Effector memory CD8-positive, alpha-beta T cell (primary cell): ENCODE measurements at regions not wholly inside any gene's neighbourhood (a gene's known extent, or its start where the extent isn't known, plus 50 kb on each side); places are given as distances from the start of the nearest gene placed in this dataset.

Source experiments
- ATAC-seq: fragments of 150-1000 bp; cut with Tn5 transposase; replicated peaks from 2 replicates; pipeline ENCODE4 v1.10.0; 2021; ENCODE audit warnings: mild to moderate bottlenecking, moderate library complexity
- DNase-seq, 3 experiments: peaks; one replicate each; pipeline ENCODE4 v3.0.0; 2021
- H3K27ac Mint-ChIP-seq, 2 donors: one replicate each; pipeline ENCODE4 v1.8.0; 2022; ENCODE audit warnings: mild to moderate bottlenecking in 2 of 2, mixed read lengths in 2 of 2, moderate library complexity in 2 of 2
- H3K27me3 Mint-ChIP-seq, 2 donors: one replicate each; pipeline ENCODE4 v1.8.0; 2022; ENCODE audit warnings: mixed read lengths in 2 of 2
- H3K36me3 Mint-ChIP-seq: one replicate; pipeline ENCODE4 v1.8.0; 2022; ENCODE audit warnings: mild to moderate bottlenecking, moderate library complexity, mixed read lengths; ENCODE audit not compliant: insufficient read depth
- H3K4me1 Mint-ChIP-seq, 2 donors: one replicate each; pipeline ENCODE4 v1.8.0; 2022; ENCODE audit warnings: low read depth in 2 of 2, mixed read lengths in 2 of 2
- H3K4me3 Mint-ChIP-seq, 2 donors: one replicate each; pipeline ENCODE4 v1.8.0; 2022; ENCODE audit warnings: mild to moderate bottlenecking in 2 of 2, mixed read lengths in 2 of 2, moderate library complexity in 2 of 2
- H3K9me3 Mint-ChIP-seq, 2 donors: one replicate each; pipeline ENCODE4 v1.8.0; 2022; ENCODE audit warnings: mixed read lengths in 2 of 2

- no peaks in the 10 kb centered on the region for H3K36me3 Mint-ChIP-seq
- DNase-seq (no peak), ATAC-seq (no peak)
- H3K27me3 Mint-ChIP-seq, result peaks cover 29 to 39% of the 10 kb centered on the region in 2 donors
- peaks cover 0 to 1% of the 10 kb centered on the region in 2 donors for H3K9me3 Mint-ChIP-seq
- no peaks in the 10 kb centered on the region for H3K4me1 Mint-ChIP-seq
- no peak overlapping the region for H3K27ac Mint-ChIP-seq
- H3K4me3 Mint-ChIP-seq, result no peak overlapping the region
Measured at GRCh38 chr12:67112586-67112985, 156.6 kb upstream of the CAND1 start.

- H3K27me3 Mint-ChIP-seq, result peaks cover 33 to 37% of the 10 kb centered on the region in 2 donors
- H3K4me1 Mint-ChIP-seq, result no peaks in the 10 kb centered on the region
- H3K9me3 Mint-ChIP-seq, result no peaks in the 10 kb centered on the region
- no peaks in the 10 kb centered on the region for H3K36me3 Mint-ChIP-seq
- DNase-seq (no peak), ATAC-seq (no peak)
- H3K27ac Mint-ChIP-seq, result no peak overlapping the region
- no peak overlapping the region for H3K4me3 Mint-ChIP-seq
Measured at GRCh38 chr12:67116134-67116533, 153.0 kb upstream of the CAND1 start.

GRCh38 chr12:67122584-67122983 is 146.6 kb upstream of the CAND1 start:
- ATAC-seq, result no peak
- H3K4me1 Mint-ChIP-seq, result no peaks in the 10 kb centered on the region
- H3K27me3 Mint-ChIP-seq, result peaks cover 36 to 39% of the 10 kb centered on the region in 2 donors
- H3K4me3 Mint-ChIP-seq, result no peak overlapping the region
- no peak overlapping the region for H3K27ac Mint-ChIP-seq
- H3K36me3 Mint-ChIP-seq, result no peaks in the 10 kb centered on the region
- H3K9me3 Mint-ChIP-seq, result no peaks in the 10 kb centered on the region
- DNase-seq, result no peak

GRCh38 chr12:67137256-67137655 is 131.9 kb upstream of the CAND1 start:
- H3K9me3 Mint-ChIP-seq, result no peaks in the 10 kb centered on the region
- H3K4me1 Mint-ChIP-seq, result no peaks in the 10 kb centered on the region
- DNase-seq, result no peak
- peaks cover 19 to 33% of the 10 kb centered on the region in 2 donors for H3K27me3 Mint-ChIP-seq
- no peak overlapping the region for H3K27ac Mint-ChIP-seq
- ATAC-seq, result no peak
- no peaks in the 10 kb centered on the region for H3K36me3 Mint-ChIP-seq
- H3K4me3 Mint-ChIP-seq, result no peak overlapping the region

DNA sequence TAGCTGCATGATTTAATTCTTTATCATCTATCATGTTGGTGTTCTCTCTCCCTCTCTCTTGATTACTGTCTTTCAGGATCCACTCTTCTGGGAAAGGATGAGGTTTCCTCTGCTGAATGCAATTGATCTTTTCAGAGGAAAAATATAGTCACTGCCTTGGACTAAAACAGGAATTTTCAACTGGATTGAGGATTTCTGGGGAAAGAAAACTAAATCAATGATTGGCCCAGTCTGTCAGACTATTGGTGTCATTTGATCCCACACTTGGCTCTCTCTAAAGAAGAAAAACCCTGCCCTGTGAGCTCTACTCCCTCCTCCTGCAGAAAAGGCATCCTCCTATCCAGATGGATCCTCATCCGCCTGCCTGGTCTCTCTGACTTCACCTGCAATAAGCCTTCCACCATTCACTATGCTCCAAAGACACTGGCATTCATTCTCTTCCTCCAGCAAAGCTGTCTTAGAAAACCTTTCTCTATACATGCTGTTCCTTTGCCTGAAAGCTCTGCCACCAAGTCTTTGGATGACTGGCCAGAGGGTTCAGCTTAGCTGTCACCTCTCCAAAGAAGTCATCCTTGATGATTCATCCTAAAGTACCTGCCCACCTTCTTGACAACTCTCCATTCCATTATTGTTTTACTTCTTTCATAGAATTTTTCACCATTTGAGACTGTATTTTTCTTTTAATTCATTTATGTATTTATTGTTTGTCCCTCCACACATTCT is 127.7 kb upstream of the CAND1 start:
- Mint-ChIP-seq H3K4me3 (no peak overlapping the region), H3K27me3 (peaks cover 17 to 19% of the 10 kb centered on the region in 2 donors), H3K36me3 (no peaks in the 10 kb centered on the region), H3K4me1 (no peaks in the 10 kb centered on the region), H3K27ac (no peak overlapping the region), H3K9me3 (no peaks in the 10 kb centered on the region)
- no peak for DNase-seq
- no peak for ATAC-seq

DNA sequence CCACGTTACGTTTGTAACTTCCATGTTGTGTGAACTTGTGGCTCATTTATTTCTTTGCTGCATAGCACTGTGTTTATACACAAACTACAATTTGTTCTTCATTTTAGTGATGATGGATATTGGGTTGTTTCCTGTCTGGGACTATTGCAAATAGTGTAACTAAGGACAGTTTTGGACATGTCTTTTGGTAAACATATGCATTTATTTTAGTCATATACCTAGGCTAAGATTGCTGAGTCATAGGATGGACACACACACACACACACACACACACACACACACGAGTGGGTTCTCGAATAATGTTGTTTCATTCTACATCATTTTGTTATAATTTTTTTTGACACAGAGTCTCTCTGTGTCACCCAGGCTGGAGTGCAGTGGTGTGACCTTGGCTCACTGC is 123.5 kb upstream of the CAND1 start:
- Mint-ChIP-seq H3K27ac (no peak overlapping the region), H3K4me1 (no peaks in the 10 kb centered on the region), H3K27me3 (no peaks in the 10 kb centered on the region), H3K9me3 (no peaks in the 10 kb centered on the region), H3K4me3 (no peak overlapping the region), H3K36me3 (no peaks in the 10 kb centered on the region)
- ATAC-seq, result no peak
- DNase-seq, result no peak

GRCh38 chr12:67147030-67147429 is 122.1 kb upstream of the CAND1 start:
- peaks cover 0 to 6% of the 10 kb centered on the region in 2 donors for H3K27me3 Mint-ChIP-seq
- H3K4me3 Mint-ChIP-seq, result no peak overlapping the region
- no peaks in the 10 kb centered on the region for H3K4me1 Mint-ChIP-seq
- no peak overlapping the region for H3K27ac Mint-ChIP-seq
- DNase-seq, result no peak
- no peaks in the 10 kb centered on the region for H3K9me3 Mint-ChIP-seq
- H3K36me3 Mint-ChIP-seq, result no peaks in the 10 kb centered on the region
- ATAC-seq, result no peak

DNA sequence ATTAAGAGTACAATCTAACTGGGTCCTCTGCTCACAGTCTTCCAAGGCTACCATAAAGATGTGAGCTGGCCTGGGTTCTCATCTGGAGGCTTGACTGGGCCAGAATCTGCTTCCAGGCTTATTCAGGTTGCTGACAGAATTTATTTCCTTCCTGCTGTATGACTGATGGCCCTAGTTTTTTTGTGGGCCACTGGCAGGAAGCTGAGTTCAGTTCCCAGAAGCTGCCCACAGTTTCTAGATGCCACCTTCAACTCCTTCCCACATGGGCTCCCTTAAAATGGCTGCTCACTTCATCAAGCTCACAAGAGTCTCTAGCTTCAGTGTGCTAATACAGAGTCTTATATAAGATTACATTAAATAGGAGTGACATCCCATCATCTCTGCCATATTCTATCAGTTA is 121.7 kb upstream of the CAND1 start:
- H3K27ac Mint-ChIP-seq, result no peak overlapping the region
- H3K27me3 Mint-ChIP-seq, result peaks cover 3 to 6% of the 10 kb centered on the region in 2 donors
- H3K4me1 Mint-ChIP-seq, result no peaks in the 10 kb centered on the region

GRCh38 chr12:67148265-67148664 is 120.9 kb upstream of the CAND1 start:
- Mint-ChIP-seq H3K36me3 (no peaks in the 10 kb centered on the region), H3K4me3 (no peak overlapping the region), H3K4me1 (no peaks in the 10 kb centered on the region), H3K9me3 (no peaks in the 10 kb centered on the region), H3K27ac (no peak overlapping the region), H3K27me3 (peaks cover 6 to 11% of the 10 kb centered on the region in 2 donors)
- ATAC-seq (no peak), DNase-seq (no peak)

More for the DNA sequence above, 121.7 kb upstream of the CAND1 start:
- no peak for ATAC-seq
- Mint-ChIP-seq H3K36me3 (no peaks in the 10 kb centered on the region), H3K9me3 (no peaks in the 10 kb centered on the region), H3K4me3 (no peak overlapping the region)
- no peak for DNase-seq

DNA sequence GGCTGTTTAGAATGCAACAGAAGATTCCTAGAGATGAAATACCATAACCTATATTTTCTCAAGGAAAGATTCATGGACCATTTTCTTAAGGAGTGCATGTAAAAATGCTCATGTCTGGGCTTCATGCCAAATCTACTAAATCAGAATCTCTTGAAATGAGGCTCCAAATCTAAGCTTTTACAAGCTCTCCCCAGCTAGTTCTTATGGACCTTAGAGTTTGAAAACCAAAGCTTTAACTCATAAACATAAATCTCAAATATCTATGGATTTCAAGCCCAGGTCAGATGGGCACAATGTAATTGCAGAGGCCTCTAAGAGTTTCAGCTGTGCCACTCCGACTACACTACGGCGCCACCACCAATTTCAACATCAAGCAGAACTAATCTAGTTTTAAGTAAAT is 117.3 kb upstream of the CAND1 start:
- H3K27ac Mint-ChIP-seq, result no peak overlapping the region
- ATAC-seq (no peak), DNase-seq (no peak)
- H3K9me3 Mint-ChIP-seq, result no peaks in the 10 kb centered on the region
- peaks cover 2% of the 10 kb centered on the region for H3K36me3 Mint-ChIP-seq
- H3K4me3 Mint-ChIP-seq, result no peak overlapping the region
- H3K4me1 Mint-ChIP-seq, result no peaks in the 10 kb centered on the region
- H3K27me3 Mint-ChIP-seq, result peaks cover 30 to 47% of the 10 kb centered on the region in 2 donors

- H3K27me3 Mint-ChIP-seq, result peaks cover 31 to 50% of the 10 kb centered on the region in 2 donors
- H3K27ac Mint-ChIP-seq, result no peak overlapping the region
- no peak for ATAC-seq
- H3K9me3 Mint-ChIP-seq, result no peaks in the 10 kb centered on the region
- H3K4me3 Mint-ChIP-seq, result no peak overlapping the region
- no peak for DNase-seq
- H3K4me1 Mint-ChIP-seq, result no peaks in the 10 kb centered on the region
- peaks cover 2% of the 10 kb centered on the region for H3K36me3 Mint-ChIP-seq
Measured at GRCh38 chr12:67152451-67152850, 116.7 kb upstream of the CAND1 start.

GRCh38 chr12:67154901-67155300 is 114.3 kb upstream of the CAND1 start:
- Mint-ChIP-seq H3K4me1 (no peaks in the 10 kb centered on the region), H3K36me3 (peaks cover 2% of the 10 kb centered on the region), H3K4me3 (no peak overlapping the region), H3K27me3 (peaks cover 31 to 64% of the 10 kb centered on the region in 2 donors), H3K9me3 (no peaks in the 10 kb centered on the region), H3K27ac (no peak overlapping the region)
- ATAC-seq (no peak), DNase-seq (no peak)

DNA sequence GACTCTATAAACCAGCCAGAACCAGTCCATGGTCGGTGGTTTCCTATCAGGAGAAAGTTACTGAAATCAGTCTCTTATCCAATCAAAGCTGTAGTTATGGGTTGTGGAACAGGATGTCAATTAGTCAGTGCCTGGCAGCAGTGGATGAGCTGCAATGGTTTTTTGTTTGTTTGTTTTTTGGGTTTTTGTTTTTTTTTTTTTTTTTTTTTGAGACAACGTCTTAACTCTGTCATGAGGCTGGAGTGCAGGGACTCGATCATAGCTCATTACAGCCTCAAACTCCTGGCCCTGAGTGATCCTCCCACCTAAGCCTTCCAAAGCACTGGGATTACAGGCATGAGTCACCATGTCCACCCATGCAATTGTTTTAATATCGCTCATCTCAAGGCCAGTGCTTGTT is 113.3 kb upstream of the CAND1 start:
- no peak overlapping the region for H3K4me3 Mint-ChIP-seq
- peaks cover 31 to 71% of the 10 kb centered on the region in 2 donors for H3K27me3 Mint-ChIP-seq
- H3K36me3 Mint-ChIP-seq, result peaks cover 2% of the 10 kb centered on the region
- H3K9me3 Mint-ChIP-seq, result no peaks in the 10 kb centered on the region
- no peak overlapping the region for H3K27ac Mint-ChIP-seq
- DNase-seq (no peak), ATAC-seq (no peak)
- H3K4me1 Mint-ChIP-seq, result no peaks in the 10 kb centered on the region

GRCh38 chr12:67161322-67161918 is 107.7 kb upstream of the CAND1 start:
- no peaks in the 10 kb centered on the region for H3K9me3 Mint-ChIP-seq
- H3K27me3 Mint-ChIP-seq, result peaks cover 30 to 49% of the 10 kb centered on the region in 2 donors
- H3K4me3 Mint-ChIP-seq, result no peak overlapping the region
- no peak overlapping the region for H3K27ac Mint-ChIP-seq
- DNase-seq, result peak; percentile 3 to 32 (median 4)
- no peak for ATAC-seq
- no peaks in the 10 kb centered on the region for H3K36me3 Mint-ChIP-seq
- H3K4me1 Mint-ChIP-seq, result no peaks in the 10 kb centered on the region
